PFSK-1 (cell line): ENCODE measurements at regions not wholly inside any gene's neighbourhood (a gene's known extent, or its start where the extent isn't known, plus 50 kb on each side); places are given as distances from the start of the nearest gene placed in this dataset.

Experiments used
- FOXP2 ChIP-seq: optimal IDR thresholded peaks from 2 replicates; pipeline ENCODE3; 2011; ENCODE audit warnings: borderline replicate concordance, control low read depth, inconsistent platforms; ENCODE audit not compliant: insufficient read depth; ENCODE audit errors: extremely low read length, extremely low read depth
- POLR2AphosphoS5 ChIP-seq: IDR thresholded peaks from 2 replicates; pipeline ENCODE4 v1.6.1; 2012; ENCODE audit warnings: low read depth, mild to moderate bottlenecking, control low read depth, low read length, moderate library complexity

- TF ChIP-seq FOXP2, result no peak
- no peak for TF ChIP-seq POLR2AphosphoS5
Measured at GRCh38 chr13:65166675-65167074, 2063.5 kb downstream of the PCDH9 start.
